H1 (cell line): ENCODE measurements at regions not wholly inside any gene's neighbourhood (a gene's known extent, or its start where the extent isn't known, plus 50 kb on each side); places are given as distances from the start of the nearest gene placed in this dataset.

Experiments
- BACH1 ChIP-seq: IDR thresholded peaks from 2 replicates; pipeline ENCODE4 v1.6.1; 2012; ENCODE audit warnings: low read length, improper control_type of control experiment
- CBX5 ChIP-seq: fragments of 300-800, 300-1000 bp; sonication (generic); IDR thresholded peaks from 2 replicates; pipeline ENCODE4 v1.7.1; 2016; ENCODE audit warnings: antibody characterized with exemption, low read length, low read depth
- CREB1 ChIP-seq: IDR thresholded peaks from 2 replicates; pipeline ENCODE4 v1.6.1; 2012; ENCODE audit warnings: inconsistent platforms
- EGR1 ChIP-seq: IDR thresholded peaks from 2 replicates; pipeline ENCODE4 v1.6.1; 2011; ENCODE audit warnings: low read depth, low read length, borderline replicate concordance
- HDAC6 ChIP-seq: IDR thresholded peaks from one replicate; pipeline ENCODE4 v1.7.1; 2012; ENCODE audit warnings: low read depth, mild to moderate bottlenecking, inconsistent platforms, low read length, moderate library complexity
- SIRT6 ChIP-seq: IDR thresholded peaks from one replicate; pipeline ENCODE4 v1.7.1; 2012; ENCODE audit warnings: low read length, inconsistent platforms
- SP2 ChIP-seq: IDR thresholded peaks from 2 replicates; pipeline ENCODE4 v1.6.1; 2012; ENCODE audit warnings: mild to moderate bottlenecking, low read length, inconsistent platforms
- TF ChIP-seq, protein P1 (sequence below): fragments of 300-600 bp; sonication (generic); IDR thresholded peaks from 2 replicates; pipeline ENCODE4 v1.7.1; 2012; ENCODE audit warnings: low read length, moderate library complexity, mild to moderate bottlenecking, inconsistent platforms; ENCODE audit not compliant: insufficient replicate concordance
- TF ChIP-seq, protein P2 (sequence below): IDR thresholded peaks from 2 replicates; pipeline ENCODE4 v1.6.1; 2012; ENCODE audit warnings: inconsistent platforms

DNA sequence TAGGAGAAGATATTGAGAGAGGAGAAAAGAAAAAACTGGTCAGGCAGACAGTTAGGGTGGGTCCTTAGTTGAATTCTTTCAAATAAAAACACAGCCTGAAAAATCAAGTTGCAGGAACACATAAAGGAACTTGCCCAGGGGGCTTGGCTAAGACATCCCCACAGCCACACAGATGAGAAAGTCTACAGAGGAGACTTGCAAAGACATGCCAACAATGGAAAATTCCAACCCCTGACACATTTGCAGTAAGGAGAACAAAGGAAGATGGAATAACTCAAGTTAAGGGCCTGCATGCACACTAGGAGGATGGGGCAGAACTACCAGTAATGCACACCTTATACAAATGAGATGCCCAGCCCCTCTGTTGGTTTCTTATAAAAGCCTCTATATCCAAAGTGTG lies 197.6 kb downstream of the CPXCR1 start (continued):
- TF ChIP-seq, protein P1, sequence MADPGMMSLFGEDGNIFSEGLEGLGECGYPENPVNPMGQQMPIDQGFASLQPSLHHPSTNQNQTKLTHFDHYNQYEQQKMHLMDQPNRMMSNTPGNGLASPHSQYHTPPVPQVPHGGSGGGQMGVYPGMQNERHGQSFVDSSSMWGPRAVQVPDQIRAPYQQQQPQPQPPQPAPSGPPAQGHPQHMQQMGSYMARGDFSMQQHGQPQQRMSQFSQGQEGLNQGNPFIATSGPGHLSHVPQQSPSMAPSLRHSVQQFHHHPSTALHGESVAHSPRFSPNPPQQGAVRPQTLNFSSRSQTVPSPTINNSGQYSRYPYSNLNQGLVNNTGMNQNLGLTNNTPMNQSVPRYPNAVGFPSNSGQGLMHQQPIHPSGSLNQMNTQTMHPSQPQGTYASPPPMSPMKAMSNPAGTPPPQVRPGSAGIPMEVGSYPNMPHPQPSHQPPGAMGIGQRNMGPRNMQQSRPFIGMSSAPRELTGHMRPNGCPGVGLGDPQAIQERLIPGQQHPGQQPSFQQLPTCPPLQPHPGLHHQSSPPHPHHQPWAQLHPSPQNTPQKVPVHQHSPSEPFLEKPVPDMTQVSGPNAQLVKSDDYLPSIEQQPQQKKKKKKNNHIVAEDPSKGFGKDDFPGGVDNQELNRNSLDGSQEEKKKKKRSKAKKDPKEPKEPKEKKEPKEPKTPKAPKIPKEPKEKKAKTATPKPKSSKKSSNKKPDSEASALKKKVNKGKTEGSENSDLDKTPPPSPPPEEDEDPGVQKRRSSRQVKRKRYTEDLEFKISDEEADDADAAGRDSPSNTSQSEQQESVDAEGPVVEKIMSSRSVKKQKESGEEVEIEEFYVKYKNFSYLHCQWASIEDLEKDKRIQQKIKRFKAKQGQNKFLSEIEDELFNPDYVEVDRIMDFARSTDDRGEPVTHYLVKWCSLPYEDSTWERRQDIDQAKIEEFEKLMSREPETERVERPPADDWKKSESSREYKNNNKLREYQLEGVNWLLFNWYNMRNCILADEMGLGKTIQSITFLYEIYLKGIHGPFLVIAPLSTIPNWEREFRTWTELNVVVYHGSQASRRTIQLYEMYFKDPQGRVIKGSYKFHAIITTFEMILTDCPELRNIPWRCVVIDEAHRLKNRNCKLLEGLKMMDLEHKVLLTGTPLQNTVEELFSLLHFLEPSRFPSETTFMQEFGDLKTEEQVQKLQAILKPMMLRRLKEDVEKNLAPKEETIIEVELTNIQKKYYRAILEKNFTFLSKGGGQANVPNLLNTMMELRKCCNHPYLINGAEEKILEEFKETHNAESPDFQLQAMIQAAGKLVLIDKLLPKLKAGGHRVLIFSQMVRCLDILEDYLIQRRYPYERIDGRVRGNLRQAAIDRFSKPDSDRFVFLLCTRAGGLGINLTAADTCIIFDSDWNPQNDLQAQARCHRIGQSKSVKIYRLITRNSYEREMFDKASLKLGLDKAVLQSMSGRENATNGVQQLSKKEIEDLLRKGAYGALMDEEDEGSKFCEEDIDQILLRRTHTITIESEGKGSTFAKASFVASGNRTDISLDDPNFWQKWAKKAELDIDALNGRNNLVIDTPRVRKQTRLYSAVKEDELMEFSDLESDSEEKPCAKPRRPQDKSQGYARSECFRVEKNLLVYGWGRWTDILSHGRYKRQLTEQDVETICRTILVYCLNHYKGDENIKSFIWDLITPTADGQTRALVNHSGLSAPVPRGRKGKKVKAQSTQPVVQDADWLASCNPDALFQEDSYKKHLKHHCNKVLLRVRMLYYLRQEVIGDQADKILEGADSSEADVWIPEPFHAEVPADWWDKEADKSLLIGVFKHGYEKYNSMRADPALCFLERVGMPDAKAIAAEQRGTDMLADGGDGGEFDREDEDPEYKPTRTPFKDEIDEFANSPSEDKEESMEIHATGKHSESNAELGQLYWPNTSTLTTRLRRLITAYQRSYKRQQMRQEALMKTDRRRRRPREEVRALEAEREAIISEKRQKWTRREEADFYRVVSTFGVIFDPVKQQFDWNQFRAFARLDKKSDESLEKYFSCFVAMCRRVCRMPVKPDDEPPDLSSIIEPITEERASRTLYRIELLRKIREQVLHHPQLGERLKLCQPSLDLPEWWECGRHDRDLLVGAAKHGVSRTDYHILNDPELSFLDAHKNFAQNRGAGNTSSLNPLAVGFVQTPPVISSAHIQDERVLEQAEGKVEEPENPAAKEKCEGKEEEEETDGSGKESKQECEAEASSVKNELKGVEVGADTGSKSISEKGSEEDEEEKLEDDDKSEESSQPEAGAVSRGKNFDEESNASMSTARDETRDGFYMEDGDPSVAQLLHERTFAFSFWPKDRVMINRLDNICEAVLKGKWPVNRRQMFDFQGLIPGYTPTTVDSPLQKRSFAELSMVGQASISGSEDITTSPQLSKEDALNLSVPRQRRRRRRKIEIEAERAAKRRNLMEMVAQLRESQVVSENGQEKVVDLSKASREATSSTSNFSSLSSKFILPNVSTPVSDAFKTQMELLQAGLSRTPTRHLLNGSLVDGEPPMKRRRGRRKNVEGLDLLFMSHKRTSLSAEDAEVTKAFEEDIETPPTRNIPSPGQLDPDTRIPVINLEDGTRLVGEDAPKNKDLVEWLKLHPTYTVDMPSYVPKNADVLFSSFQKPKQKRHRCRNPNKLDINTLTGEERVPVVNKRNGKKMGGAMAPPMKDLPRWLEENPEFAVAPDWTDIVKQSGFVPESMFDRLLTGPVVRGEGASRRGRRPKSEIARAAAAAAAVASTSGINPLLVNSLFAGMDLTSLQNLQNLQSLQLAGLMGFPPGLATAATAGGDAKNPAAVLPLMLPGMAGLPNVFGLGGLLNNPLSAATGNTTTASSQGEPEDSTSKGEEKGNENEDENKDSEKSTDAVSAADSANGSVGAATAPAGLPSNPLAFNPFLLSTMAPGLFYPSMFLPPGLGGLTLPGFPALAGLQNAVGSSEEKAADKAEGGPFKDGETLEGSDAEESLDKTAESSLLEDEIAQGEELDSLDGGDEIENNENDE: no peak
- TF ChIP-seq, protein P2, sequence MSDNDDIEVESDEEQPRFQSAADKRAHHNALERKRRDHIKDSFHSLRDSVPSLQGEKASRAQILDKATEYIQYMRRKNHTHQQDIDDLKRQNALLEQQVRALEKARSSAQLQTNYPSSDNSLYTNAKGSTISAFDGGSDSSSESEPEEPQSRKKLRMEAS: no peak
- TF ChIP-seq SP2 (no peak), HDAC6 (no peak), EGR1 (no peak), BACH1 (no peak), SIRT6 (no peak), CBX5 (no peak), CREB1 (no peak)
